SW 1271 (cell line): ENCODE measurements at regions not wholly inside any gene's neighbourhood (a gene's known extent, or its start where the extent isn't known, plus 50 kb on each side); places are given as distances from the start of the nearest gene placed in this dataset.
"Not testable (repeated sequence)": the region's sequence is repeated elsewhere in the genome, so short reads cannot be mapped to it uniquely, and the experiment has no call there.

Experiments
- DNase-seq, 2 experiments: peaks; one replicate each; lab custom pipeline; 2025; lab: John Stamatoyannopoulos, UW

DNA sequence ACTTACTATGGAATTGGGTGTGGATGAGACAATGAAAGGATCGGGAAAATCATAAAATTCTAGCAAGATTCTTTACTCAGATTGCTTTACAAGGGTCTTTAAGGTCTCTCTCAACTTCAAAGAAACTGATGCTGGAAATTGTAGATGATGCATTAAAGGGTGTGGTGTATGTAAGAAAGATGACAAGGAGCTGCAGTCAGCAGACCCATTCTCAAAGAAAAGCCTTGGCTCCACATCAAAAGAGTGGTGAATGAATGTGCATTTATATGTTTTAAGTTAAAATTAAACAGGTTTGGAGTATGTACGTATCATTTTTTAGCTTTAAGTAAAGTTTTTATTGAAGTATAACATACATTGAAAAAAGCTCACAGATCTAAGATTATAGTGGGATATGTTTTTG lies 194.5 kb downstream of the C12orf75 start:
- no peak for DNase-seq

DNA sequence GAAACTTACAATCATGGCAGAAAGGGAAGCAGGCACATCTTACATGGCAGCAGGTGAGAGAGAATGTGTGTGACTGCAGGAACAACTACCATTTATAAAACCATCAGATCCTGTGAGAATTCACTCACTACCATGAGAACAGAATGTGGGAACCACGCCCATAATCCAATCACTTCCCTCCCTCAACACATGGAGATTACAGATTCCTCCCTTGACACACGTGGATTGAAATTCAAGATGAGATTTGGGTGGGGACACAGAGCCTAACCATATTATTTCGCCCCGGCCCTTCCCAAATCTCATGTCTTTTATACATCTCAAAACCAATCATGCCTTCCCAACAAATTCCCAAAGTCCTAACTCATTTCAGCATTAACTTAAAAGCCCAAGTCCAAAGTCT lies 203.6 kb downstream of the C12orf75 start:
- no peak for DNase-seq

DNA sequence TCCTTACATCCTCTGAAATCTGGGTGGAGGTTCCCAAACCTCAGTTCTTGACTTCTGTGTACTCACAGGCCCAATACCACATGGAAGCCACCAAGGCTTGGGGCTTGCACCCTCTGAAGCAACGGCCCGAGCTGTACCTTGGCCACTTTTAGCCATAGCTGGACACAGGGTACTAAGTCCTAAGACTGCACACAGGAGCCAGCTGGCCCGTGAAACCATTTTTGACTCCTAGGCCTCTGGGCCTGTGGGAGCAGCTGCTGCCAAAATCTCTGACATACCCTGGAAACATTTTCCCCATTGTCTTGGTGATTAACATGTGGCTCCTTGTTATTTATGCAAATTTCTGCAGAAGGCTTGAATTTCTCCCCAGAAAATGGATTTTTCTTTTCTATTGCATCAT lies 204.5 kb downstream of the C12orf75 start:
- not testable (repeated sequence) for DNase-seq

DNA sequence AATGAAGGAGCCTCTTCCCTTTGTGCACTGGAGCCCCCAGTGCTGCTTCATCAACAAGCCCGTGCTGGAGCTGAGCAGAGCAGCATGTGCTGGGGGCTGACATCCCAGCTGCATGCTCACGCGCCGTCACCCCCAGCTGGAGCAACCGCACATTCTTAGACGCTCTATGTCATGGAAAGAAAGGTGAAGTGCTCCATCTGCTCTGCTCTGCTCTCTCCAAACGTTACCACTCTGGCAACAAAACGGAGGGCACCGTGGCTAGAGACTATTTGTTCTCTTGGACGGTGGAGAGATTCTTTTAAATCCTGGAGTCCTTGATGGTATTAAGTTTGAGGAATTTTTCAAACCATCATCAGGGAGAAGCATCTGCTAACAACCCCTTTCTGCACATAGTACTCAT lies 208.4 kb downstream of the C12orf75 start:
- no peak for DNase-seq

- no peak for DNase-seq
These were observed 209.2 kb downstream of the C12orf75 start for GRCh38 chr12:105539735-105540134.

GRCh38 chr12:105547786-105548185 lies 217.3 kb downstream of the C12orf75 start:
- no peak for DNase-seq

GRCh38 chr12:105548626-105549025 lies 218.1 kb downstream of the C12orf75 start:
- DNase-seq, result no peak

DNA sequence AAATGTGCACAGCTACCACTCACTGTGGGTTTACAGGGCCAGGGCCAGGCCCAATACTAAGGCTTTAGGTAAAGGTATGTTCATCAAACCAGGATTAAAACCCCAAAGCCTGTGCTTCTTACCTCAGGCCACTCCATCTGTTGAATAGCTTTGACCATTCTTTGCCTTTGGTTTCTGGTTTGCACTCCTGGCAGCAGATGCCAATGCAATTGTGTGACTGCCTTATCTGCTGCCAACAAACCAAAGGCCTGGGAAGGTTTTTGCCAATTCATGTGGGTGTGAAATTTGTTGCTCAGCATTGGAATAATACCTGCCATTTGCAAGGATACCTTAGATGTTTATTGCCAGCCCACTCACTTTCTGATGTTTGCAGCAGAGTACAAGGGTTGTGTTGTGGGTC lies 221.6 kb downstream of the C12orf75 start:
- no peak for DNase-seq

DNA sequence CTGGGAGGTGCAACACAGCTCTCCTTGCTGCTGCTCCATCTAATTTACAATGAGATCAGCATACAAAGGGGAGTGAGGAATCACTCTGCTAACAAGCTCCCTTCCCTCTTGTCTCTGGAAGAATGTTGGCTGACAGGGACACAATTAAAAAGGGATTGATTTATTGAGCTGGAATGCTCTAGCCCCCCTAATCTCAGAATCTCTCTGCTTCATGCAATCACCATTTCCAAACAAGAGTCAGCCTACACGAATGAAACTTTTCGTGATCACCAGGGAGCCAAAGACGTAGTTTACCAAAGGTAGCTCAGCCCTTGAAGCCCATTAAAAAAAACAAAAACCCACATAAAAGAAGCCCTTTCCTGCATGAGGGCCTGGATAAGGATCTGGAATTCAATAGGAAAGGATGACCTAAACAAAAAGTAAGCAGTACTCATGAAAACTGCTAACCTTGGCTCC lies 223.8 kb downstream of the C12orf75 start:
- no peak for DNase-seq

DNA sequence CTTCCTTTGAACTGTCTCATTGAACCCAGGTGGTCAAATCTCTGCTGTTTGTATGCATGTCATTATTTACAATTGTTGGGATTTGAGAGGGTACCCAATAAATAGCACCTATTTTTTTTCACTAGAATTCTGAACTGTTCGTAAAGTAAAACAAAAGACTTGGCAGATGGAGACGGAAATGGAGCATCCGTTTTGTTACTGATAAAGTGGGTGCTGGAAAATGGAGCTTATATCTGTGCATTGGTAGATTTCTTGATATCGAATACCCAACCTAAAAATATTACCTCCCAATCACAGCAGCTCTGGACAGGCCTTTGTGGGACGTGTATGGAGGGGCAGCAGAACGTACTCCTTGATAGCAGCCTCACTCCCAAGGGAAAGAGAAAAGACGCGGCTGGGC lies 224.4 kb downstream of the C12orf75 start:
- no peak for DNase-seq

- no peak for DNase-seq
These were observed 225.2 kb downstream of the C12orf75 start for GRCh38 chr12:105555556-105556295.

DNA sequence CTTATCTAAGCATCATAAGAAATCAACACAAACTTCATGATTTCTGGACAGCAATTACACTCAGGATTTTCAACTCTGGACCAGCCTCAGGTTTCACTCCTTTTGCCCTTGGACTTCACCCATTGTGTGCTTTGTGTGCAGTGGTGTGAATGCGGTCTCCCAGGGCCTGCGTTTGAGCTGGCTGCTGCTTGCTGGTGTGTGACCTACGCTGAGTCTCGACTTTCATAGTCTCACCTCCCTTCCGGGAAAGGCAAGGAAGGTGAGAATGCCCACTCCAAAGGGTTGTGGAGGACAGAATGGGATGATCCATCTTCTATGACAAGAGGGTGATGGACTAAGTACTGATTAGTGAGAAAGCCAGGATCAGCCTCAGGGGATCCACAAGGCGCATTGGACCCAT lies 228.8 kb downstream of the C12orf75 start:
- DNase-seq, result no peak

DNA sequence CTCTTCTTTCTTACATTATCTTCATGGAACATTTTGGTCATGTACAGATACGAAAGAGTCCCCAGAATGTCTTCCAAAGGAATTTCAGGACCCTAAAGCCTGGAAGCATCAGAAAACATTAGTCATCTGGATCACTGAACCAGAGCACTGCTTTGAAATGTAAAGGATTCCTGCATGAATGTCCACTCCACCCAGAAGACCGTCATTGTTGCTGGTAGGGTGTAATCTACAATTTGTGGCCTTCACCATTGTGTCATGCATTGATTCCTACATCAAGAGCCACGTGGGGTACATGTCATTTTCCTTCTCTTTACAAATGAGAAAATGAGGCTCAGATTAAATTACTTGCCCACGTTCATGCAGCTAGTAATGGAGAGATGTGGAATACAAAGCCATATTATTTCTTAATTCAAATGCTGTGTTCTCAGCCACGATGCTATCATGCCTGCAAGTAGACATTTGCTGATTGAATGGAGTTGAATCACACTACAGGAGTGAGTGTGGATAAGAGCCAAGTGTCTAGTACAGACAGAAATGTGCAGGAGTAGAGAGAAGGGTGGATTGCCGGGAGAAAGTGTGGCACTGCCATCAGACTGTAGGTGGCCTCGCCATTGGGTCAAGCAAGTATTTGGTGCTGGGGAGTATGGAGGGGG lies 231.2 kb downstream of the C12orf75 start:
- DNase-seq, result no peak

GRCh38 chr12:105562199-105562971 lies 231.9 kb downstream of the C12orf75 start:
- DNase-seq, result peak in 1 of 2 experiments; percentile 48

GRCh38 chr12:105567061-105567460 lies 236.6 kb downstream of the C12orf75 start:
- DNase-seq, result no peak

DNA sequence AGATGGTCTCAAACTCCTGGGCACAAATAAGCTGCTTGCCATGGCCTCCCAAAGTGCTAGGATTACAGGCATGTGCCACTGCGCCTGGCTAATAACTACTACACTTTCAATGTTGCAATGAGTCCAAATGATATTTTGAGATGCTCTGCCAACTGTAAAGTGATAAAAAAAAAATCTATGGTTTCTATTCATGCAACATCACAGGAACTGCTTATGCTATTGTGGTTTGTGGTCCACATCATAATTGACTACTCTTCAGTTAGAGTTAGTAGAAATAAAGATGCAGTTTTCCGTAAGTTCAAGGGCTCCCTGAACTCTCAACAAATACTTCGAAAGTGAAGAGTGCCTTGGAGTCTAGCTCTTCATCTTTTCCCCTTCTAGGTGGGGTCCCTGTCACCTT lies 239.4 kb downstream of the C12orf75 start:
- no peak for DNase-seq

GRCh38 chr12:105570944-105571343 lies 240.5 kb downstream of the C12orf75 start:
- DNase-seq, result no peak

GRCh38 chr12:105573574-105573973 lies 243.1 kb downstream of the C12orf75 start:
- no peak for DNase-seq

GRCh38 chr12:105574056-105574715 lies 243.7 kb downstream of the C12orf75 start:
- no peak for DNase-seq

GRCh38 chr12:105575235-105575634 lies 244.7 kb downstream of the C12orf75 start:
- DNase-seq, result no peak

DNA sequence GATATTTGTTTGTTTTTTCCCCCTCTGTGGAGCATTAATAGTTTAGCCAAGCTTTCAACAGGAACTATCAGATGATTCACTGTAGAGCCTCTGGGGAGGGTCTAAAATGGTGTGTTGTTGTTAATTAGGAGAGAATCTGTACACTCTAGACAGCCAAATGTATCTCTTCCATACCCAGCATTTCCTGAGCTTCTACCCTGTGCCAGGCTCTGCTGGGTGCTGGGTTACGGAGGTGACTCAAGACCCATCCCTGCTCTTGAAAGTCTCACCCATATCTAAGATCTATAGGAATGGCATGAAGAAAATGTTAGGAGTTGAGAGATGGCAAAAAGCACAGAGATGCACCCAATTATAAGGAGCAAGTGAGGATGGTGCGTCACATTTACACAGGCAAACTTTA lies 245.8 kb downstream of the C12orf75 start:
- no peak for DNase-seq

- no peak for DNase-seq
These were observed 250.4 kb downstream of the C12orf75 start for GRCh38 chr12:105580821-105581352.
